ENCODE measurements at regions not wholly inside any gene's neighbourhood (a gene's known extent, or its start where the extent isn't known, plus 50 kb on each side); places are given as distances from the start of the nearest gene placed in this dataset.

- in situ Hi-C loops (cut with MboI; ENCODE audit: low pct_unique_long_range_greater_than_20kb, low sequenced_read_pairs, unreplicated experiment) = no loop called here
- TF ChIP-seq CTCF (IDR thresholded peaks at IDR 0.05; ENCODE audit: extremely low read depth, insufficient read depth, missing control alignments) = no peak
- DNase-seq (ENCODE audit: low spot score) = no peak
Measured at GRCh38 chr15:70539912-70540530, 223.3 kb downstream of the UACA start.

- in situ Hi-C loops (cut with MboI; ENCODE audit: low pct_unique_long_range_greater_than_20kb, low sequenced_read_pairs, unreplicated experiment) = no loop called here
- DNase-seq (ENCODE audit: low spot score) = no peak
- no peak for TF ChIP-seq CTCF (IDR thresholded peaks at IDR 0.05; ENCODE audit: extremely low read depth, insufficient read depth, missing control alignments)
Measured at GRCh38 chr15:70539409-70539808, 223.9 kb downstream of the UACA start.

GRCh38 chr15:70538278-70538677 is 225.1 kb downstream of the UACA start:
- no peak for TF ChIP-seq CTCF (IDR thresholded peaks at IDR 0.05; ENCODE audit: extremely low read depth, insufficient read depth, missing control alignments)
- in situ Hi-C loops (cut with MboI; ENCODE audit: low pct_unique_long_range_greater_than_20kb, low sequenced_read_pairs, unreplicated experiment) = no loop called here
- DNase-seq (ENCODE audit: low spot score) = no peak

GRCh38 chr15:70535955-70536338 is 227.4 kb downstream of the UACA start:
- in situ Hi-C loops (cut with MboI; ENCODE audit: low pct_unique_long_range_greater_than_20kb, low sequenced_read_pairs, unreplicated experiment) = no loop called here
- TF ChIP-seq CTCF (IDR thresholded peaks at IDR 0.05; ENCODE audit: extremely low read depth, insufficient read depth, missing control alignments) = no peak
- DNase-seq (ENCODE audit: low spot score) = no peak

- peak; percentile 26 for DNase-seq (ENCODE audit: low spot score)
- in situ Hi-C loops (cut with MboI; ENCODE audit: low pct_unique_long_range_greater_than_20kb, low sequenced_read_pairs, unreplicated experiment) = no loop called here
- no peak for TF ChIP-seq CTCF (IDR thresholded peaks at IDR 0.05; ENCODE audit: extremely low read depth, insufficient read depth, missing control alignments)
Measured at GRCh38 chr15:70535071-70535954, 228.0 kb downstream of the UACA start.

GRCh38 chr15:70533931-70534742 is 229.2 kb downstream of the UACA start:
- DNase-seq (ENCODE audit: low spot score) = no peak
- TF ChIP-seq CTCF (IDR thresholded peaks at IDR 0.05; ENCODE audit: extremely low read depth, insufficient read depth, missing control alignments) = no peak
- in situ Hi-C loops (cut with MboI; ENCODE audit: low pct_unique_long_range_greater_than_20kb, low sequenced_read_pairs, unreplicated experiment) = no loop called here

All from GM13977 (cell line).